ENCODE measurements at regions not wholly inside any gene's neighbourhood (a gene's known extent, or its start where the extent isn't known, plus 50 kb on each side); places are given as distances from the start of the nearest gene placed in this dataset.

GRCh38 chr2:221346411-221346810 lies 225.7 kb downstream of the EPHA4 start:
- DNase-seq: no peak

- DNase-seq: no peak
Measured at GRCh38 chr2:221347471-221347870, 224.6 kb downstream of the EPHA4 start.

GRCh38 chr2:221350616-221351015 lies 221.5 kb downstream of the EPHA4 start:
- no peak for DNase-seq

GRCh38 chr2:221353201-221353600 lies 218.9 kb downstream of the EPHA4 start:
- DNase-seq: no peak

- DNase-seq: no peak
Measured at GRCh38 chr2:221360312-221360711, 211.8 kb downstream of the EPHA4 start.

- no peak for DNase-seq
Measured at GRCh38 chr2:221360742-221361141, 211.4 kb downstream of the EPHA4 start.

- DNase-seq: no peak
Measured at GRCh38 chr2:221361633-221362032, 210.5 kb downstream of the EPHA4 start.

GRCh38 chr2:221364672-221365071 lies 207.4 kb downstream of the EPHA4 start:
- no peak for DNase-seq

Measured in NCI-H146 (cell line).